Heart left ventricle (tissue), 16 donors: ENCODE measurements at regions not wholly inside any gene's neighbourhood (a gene's known extent, or its start where the extent isn't known, plus 50 kb on each side); places are given as distances from the start of the nearest gene placed in this dataset.

Experiments used
- ATAC-seq, 4 donors: fragments of 200-7000 bp; cut with Tn5 transposase; one replicate each; pipeline ENCODE4 v1.9.1; 2020 to 2022; ENCODE audit warnings: moderate library complexity in 4 of 4, mild to moderate bottlenecking in 3 of 4, moderate number of reproducible peaks in 1 of 4
- DNase-seq, 5 donors: peaks; one replicate each; pipeline ENCODE4 v3.0.0-alpha.2; 2020
- H3K27ac ChIP-seq, 12 donors: fragments of 200-600 bp; sonication (generic) in 4 of 12; one replicate each; pipeline versions ENCODE4 v1.5.0 to v1.8.0; 2016 to 2022; ENCODE audit warnings: mild to moderate bottlenecking in 2 of 12
- H3K27me3 ChIP-seq, 9 donors: fragments of 200-600 bp; sonication (generic) in 2 of 9; one replicate each; pipeline versions ENCODE4 v1.5.1 to v1.8.0; 2016 to 2022; ENCODE audit warnings: mild to moderate bottlenecking in 3 of 9
- H3K36me3 ChIP-seq, 9 donors: fragments of 200-600 bp; sonication (generic) in 2 of 9; one replicate each; pipeline versions ENCODE4 v1.5.0 to v1.8.0; 2018 to 2022; ENCODE audit warnings: mild to moderate bottlenecking in 2 of 9
- H3K4me1 ChIP-seq, 12 donors: fragments of 200-600 bp; sonication (generic) in 4 of 12; one replicate each; pipeline versions ENCODE4 v1.5.0 to v1.8.0; 2016 to 2022; ENCODE audit warnings: mild to moderate bottlenecking in 3 of 12
- H3K4me3 ChIP-seq, 12 donors: fragments of 200-600 bp; sonication (generic) in 4 of 12; one replicate each; pipeline versions ENCODE4 v1.5.0 to v1.8.0; 2017 to 2022; ENCODE audit warnings: mild to moderate bottlenecking in 9 of 12, moderate library complexity in 4 of 12
- H3K9me3 ChIP-seq, 12 donors: fragments of 200-600 bp; sonication (generic) in 4 of 12; one replicate each; pipeline versions ENCODE4 v1.5.0 to v1.8.0; 2016 to 2022; ENCODE audit warnings: mild to moderate bottlenecking in 1 of 12
- POLR2A ChIP-seq, 2 donors: fragments of 450-650 bp; IDR thresholded peaks; one replicate each; pipeline ENCODE4 v1.6.1; 2017; ENCODE audit warnings: antibody characterized with exemption in 2 of 2, mild to moderate bottlenecking in 2 of 2, moderate library complexity in 2 of 2
- WGBS, 4 donors: extraction: QIAGEN DNeasy Blood & Tissue Kit in 2 of 4; methylation state at CpG; one replicate each; pipeline versions ENCODE4 v1.1.5 to v1.1.7; 2013 to 2018; 5-methylcytosine and 5-hydroxymethylcytosine counted together
- intact Hi-C, 10 donors: fragments of 100-400 bp; cut with DNase I; formaldehyde crosslinking; loops; one replicate each; pipeline versions ENCODE4 v1.11.1 to v1.14.2; 2022
- TF ChIP-seq, protein P1 (sequence below), 12 donors: fragments of 200-600 bp; sonication (generic) in 4 of 12; IDR thresholded peaks; one replicate each; pipeline versions ENCODE4 v1.5.0 to v1.8.0; 2018 to 2022; ENCODE audit warnings: antibody characterized with exemption in 12 of 12, mild to moderate bottlenecking in 5 of 12
- donor health status: ischemic (EF 13 %, LVEDD 7.1; RV severe dilation, severe dysfunction).
- donor health status: healthy with polysubstance abuse.
- donor health status: DM: no; HTN: yes; CAD: no.
- donor health status: DM: no; HTN: no; CAD: no.
- donor health status: ischemic (EF 25% LVEDD 6.9; RV normal size, moderate dysfunction).
- donor health status: ischemic (EF 25% LVEDD 5.7; RV mildly dilated, moderate dysfunction).
- donor health status: healthy.
- donor health status: DM: yes; HTN: yes; CAD: no.
- donor health status: ischemic (EF 35%, LVEDD 5.7; RV mildly dilated, moderate dysfunction).
- donor health status: nonischemic (EF 11% LVEDD 7.7; RV severe dilation, severe dysfunction).
- donor health status: DM: yes; HTN: yes; CAD: no.
- donor health status: PGD.
- donor health status: ischemic (EF 29% LVEDD 5.4; RV normal size, mild dysfunction).
- donor health status: nonischemic (EF 23%, LVEDD 6.1; RV moderate dilation, normal function).

DNA sequence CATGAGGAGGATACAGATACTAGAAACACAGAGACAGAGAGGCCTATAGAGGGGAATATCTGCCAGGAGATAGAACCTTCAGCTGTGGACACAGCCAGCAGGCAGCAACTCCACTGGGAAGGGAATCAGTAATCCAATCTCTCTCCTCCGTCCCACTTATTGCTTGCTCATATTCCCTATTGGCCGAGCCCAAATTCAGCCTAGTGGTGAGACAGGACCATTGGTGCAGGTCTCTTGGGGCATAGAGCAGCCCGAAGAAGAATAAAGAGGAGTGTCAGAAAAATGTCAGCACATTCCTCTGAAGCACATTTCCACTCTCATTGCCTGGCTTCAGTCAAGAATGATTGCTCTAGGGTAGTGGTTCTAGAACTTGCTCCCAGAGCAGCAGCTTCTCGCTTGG is 1091.5 kb upstream of the GYPC start:
- H3K4me3 ChIP-seq: no peak overlapping the region
- intact Hi-C loops: no loop called here
- 20 to 53% (median 41%) methylated on average over 4 of the region's 4 CpGs for WGBS, 4 donors
- no peaks in the 10 kb centered on the region for H3K4me1 ChIP-seq
- H3K9me3 ChIP-seq: no peaks in the 10 kb centered on the region
- DNase-seq (no peak), ATAC-seq (no peak)
- no peaks in the 10 kb centered on the region for H3K27me3 ChIP-seq
- no peak overlapping the region for H3K27ac ChIP-seq
- TF ChIP-seq, protein P1, sequence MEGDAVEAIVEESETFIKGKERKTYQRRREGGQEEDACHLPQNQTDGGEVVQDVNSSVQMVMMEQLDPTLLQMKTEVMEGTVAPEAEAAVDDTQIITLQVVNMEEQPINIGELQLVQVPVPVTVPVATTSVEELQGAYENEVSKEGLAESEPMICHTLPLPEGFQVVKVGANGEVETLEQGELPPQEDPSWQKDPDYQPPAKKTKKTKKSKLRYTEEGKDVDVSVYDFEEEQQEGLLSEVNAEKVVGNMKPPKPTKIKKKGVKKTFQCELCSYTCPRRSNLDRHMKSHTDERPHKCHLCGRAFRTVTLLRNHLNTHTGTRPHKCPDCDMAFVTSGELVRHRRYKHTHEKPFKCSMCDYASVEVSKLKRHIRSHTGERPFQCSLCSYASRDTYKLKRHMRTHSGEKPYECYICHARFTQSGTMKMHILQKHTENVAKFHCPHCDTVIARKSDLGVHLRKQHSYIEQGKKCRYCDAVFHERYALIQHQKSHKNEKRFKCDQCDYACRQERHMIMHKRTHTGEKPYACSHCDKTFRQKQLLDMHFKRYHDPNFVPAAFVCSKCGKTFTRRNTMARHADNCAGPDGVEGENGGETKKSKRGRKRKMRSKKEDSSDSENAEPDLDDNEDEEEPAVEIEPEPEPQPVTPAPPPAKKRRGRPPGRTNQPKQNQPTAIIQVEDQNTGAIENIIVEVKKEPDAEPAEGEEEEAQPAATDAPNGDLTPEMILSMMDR (IDR thresholded peaks at IDR 0.05): no peak
- no peak for TF ChIP-seq POLR2A (IDR thresholded peaks at IDR 0.05)
- no peaks in the 10 kb centered on the region for H3K36me3 ChIP-seq

- Histone ChIP-seq H3K4me3 (no peak overlapping the region), H3K27me3 (no peaks in the 10 kb centered on the region), H3K9me3 (no peaks in the 10 kb centered on the region), H3K4me1 (no peaks in the 10 kb centered on the region), H3K27ac (no peak overlapping the region), H3K36me3 (no peaks in the 10 kb centered on the region)
- DNase-seq (no peak), ATAC-seq (no peak)
- no peak for TF ChIP-seq POLR2A (IDR thresholded peaks at IDR 0.05)
- TF ChIP-seq, protein P1 (IDR thresholded peaks at IDR 0.05): no peak
- WGBS, 4 donors: 60 to 72% (median 70%) methylated on average over 3 of the region's 3 CpGs
- intact Hi-C loops: no loop called here
Measured at GRCh38 chr2:125566422-125566821, 1089.5 kb upstream of the GYPC start.

DNA sequence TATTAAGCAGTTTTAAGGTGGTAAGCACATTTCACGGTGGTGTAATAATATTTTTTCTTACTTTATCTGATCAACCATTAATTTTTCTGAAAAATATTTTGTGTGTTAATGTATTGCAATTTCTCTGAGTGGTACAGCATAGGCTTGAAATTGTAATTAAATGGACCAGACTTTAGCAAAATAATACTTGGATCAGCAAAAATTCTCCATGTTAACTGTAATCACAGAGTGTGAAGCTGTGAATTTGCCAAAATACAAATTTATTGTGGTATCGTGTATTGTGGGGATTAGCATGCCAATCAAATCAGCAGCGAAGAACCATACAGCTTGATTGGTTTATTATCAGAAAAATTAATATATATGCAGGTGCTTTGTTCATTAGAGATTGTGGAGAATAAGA is 1088.9 kb upstream of the GYPC start:
- H3K36me3 ChIP-seq: no peaks in the 10 kb centered on the region
- no peaks in the 10 kb centered on the region for H3K27me3 ChIP-seq
- 66 to 75% (median 73%) methylated on average over 3 of the region's 3 CpGs for WGBS, 4 donors
- no peaks in the 10 kb centered on the region for H3K9me3 ChIP-seq
- no peak for DNase-seq
- TF ChIP-seq, protein P1 (IDR thresholded peaks at IDR 0.05): no peak
- no peak for TF ChIP-seq POLR2A (IDR thresholded peaks at IDR 0.05)
- H3K27ac ChIP-seq: no peak overlapping the region
- H3K4me3 ChIP-seq: no peak overlapping the region
- intact Hi-C loops: no loop called here
- no peak for ATAC-seq
- no peaks in the 10 kb centered on the region for H3K4me1 ChIP-seq

DNA sequence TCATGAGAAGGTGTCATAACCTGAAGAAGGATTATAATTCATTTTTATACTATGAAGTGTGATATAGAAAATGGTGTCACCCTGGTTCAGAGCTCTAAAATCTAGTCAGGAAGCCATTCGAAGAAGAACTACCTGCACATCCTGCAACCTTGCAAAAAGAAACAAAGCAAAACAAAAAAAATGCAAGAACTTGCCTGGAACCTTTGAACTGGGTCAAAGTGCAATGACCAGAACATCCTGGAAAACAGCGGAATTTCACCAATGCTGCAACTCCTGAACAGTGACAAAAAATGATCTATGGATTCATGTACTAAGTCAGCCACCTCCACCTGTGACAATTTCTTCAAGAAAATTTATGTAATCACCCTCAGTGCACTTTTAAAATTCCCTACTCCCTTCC is 1083.3 kb upstream of the GYPC start:
- Histone ChIP-seq H3K4me3 (no peak overlapping the region), H3K27me3 (no peaks in the 10 kb centered on the region), H3K4me1 (no peaks in the 10 kb centered on the region), H3K9me3 (no peaks in the 10 kb centered on the region), H3K36me3 (no peaks in the 10 kb centered on the region), H3K27ac (no peak overlapping the region)
- no peak for ATAC-seq
- no peak for DNase-seq
- intact Hi-C loops: no loop called here
- TF ChIP-seq, protein P1 (IDR thresholded peaks at IDR 0.05): no peak
- no peak for TF ChIP-seq POLR2A (IDR thresholded peaks at IDR 0.05)
- 59 to 68% (median 63%) methylated on average over 2 of the region's 2 CpGs for WGBS, 4 donors
